Heart left ventricle (tissue), 16 donors: ENCODE measurements at regions not wholly inside any gene's neighbourhood (a gene's known extent, or its start where the extent isn't known, plus 50 kb on each side); places are given as distances from the start of the nearest gene placed in this dataset.

Experiments
- ATAC-seq, 4 donors: fragments of 200-7000 bp; cut with Tn5 transposase; one replicate each; pipeline ENCODE4 v1.9.1; 2020 to 2022; ENCODE audit warnings: moderate library complexity in 4 of 4, mild to moderate bottlenecking in 3 of 4, moderate number of reproducible peaks in 1 of 4
- DNase-seq, 5 donors: peaks; one replicate each; pipeline ENCODE4 v3.0.0-alpha.2; 2020
- H3K27ac ChIP-seq, 12 donors: fragments of 200-600 bp; sonication (generic) in 4 of 12; one replicate each; pipeline versions ENCODE4 v1.5.0 to v1.8.0; 2016 to 2022; ENCODE audit warnings: mild to moderate bottlenecking in 2 of 12
- H3K27me3 ChIP-seq, 9 donors: fragments of 200-600 bp; sonication (generic) in 2 of 9; one replicate each; pipeline versions ENCODE4 v1.5.1 to v1.8.0; 2016 to 2022; ENCODE audit warnings: mild to moderate bottlenecking in 3 of 9
- H3K36me3 ChIP-seq, 9 donors: fragments of 200-600 bp; sonication (generic) in 2 of 9; one replicate each; pipeline versions ENCODE4 v1.5.0 to v1.8.0; 2018 to 2022; ENCODE audit warnings: mild to moderate bottlenecking in 2 of 9
- H3K4me1 ChIP-seq, 12 donors: fragments of 200-600 bp; sonication (generic) in 4 of 12; one replicate each; pipeline versions ENCODE4 v1.5.0 to v1.8.0; 2016 to 2022; ENCODE audit warnings: mild to moderate bottlenecking in 3 of 12
- H3K4me3 ChIP-seq, 12 donors: fragments of 200-600 bp; sonication (generic) in 4 of 12; one replicate each; pipeline versions ENCODE4 v1.5.0 to v1.8.0; 2017 to 2022; ENCODE audit warnings: mild to moderate bottlenecking in 9 of 12, moderate library complexity in 4 of 12
- H3K9me3 ChIP-seq, 12 donors: fragments of 200-600 bp; sonication (generic) in 4 of 12; one replicate each; pipeline versions ENCODE4 v1.5.0 to v1.8.0; 2016 to 2022; ENCODE audit warnings: mild to moderate bottlenecking in 1 of 12
- CTCF ChIP-seq, 12 donors: fragments of 200-600 bp; sonication (generic) in 4 of 12; IDR thresholded peaks; one replicate each; pipeline versions ENCODE4 v1.5.0 to v1.8.0; 2018 to 2022; ENCODE audit warnings: antibody characterized with exemption in 12 of 12, mild to moderate bottlenecking in 5 of 12
- POLR2A ChIP-seq, 2 donors: fragments of 450-650 bp; IDR thresholded peaks; one replicate each; pipeline ENCODE4 v1.6.1; 2017; ENCODE audit warnings: antibody characterized with exemption in 2 of 2, mild to moderate bottlenecking in 2 of 2, moderate library complexity in 2 of 2
- WGBS, 4 donors: extraction: QIAGEN DNeasy Blood & Tissue Kit in 2 of 4; methylation state at CpG; one replicate each; pipeline versions ENCODE4 v1.1.5 to v1.1.7; 2013 to 2018; 5-methylcytosine and 5-hydroxymethylcytosine counted together
- intact Hi-C, 10 donors: fragments of 100-400 bp; cut with DNase I; formaldehyde crosslinking; loops; one replicate each; pipeline versions ENCODE4 v1.11.1 to v1.14.2; 2022
- donor health status: ischemic (EF 13 %, LVEDD 7.1; RV severe dilation, severe dysfunction).
- donor health status: healthy with polysubstance abuse.
- donor health status: DM: no; HTN: yes; CAD: no.
- donor health status: DM: no; HTN: no; CAD: no.
- donor health status: ischemic (EF 25% LVEDD 6.9; RV normal size, moderate dysfunction).
- donor health status: ischemic (EF 25% LVEDD 5.7; RV mildly dilated, moderate dysfunction).
- donor health status: healthy.
- donor health status: DM: yes; HTN: yes; CAD: no.
- donor health status: ischemic (EF 35%, LVEDD 5.7; RV mildly dilated, moderate dysfunction).
- donor health status: nonischemic (EF 11% LVEDD 7.7; RV severe dilation, severe dysfunction).
- donor health status: DM: yes; HTN: yes; CAD: no.
- donor health status: PGD.
- donor health status: ischemic (EF 29% LVEDD 5.4; RV normal size, mild dysfunction).
- donor health status: nonischemic (EF 23%, LVEDD 6.1; RV moderate dilation, normal function).

- no peaks in the 10 kb centered on the region for H3K36me3 ChIP-seq
- intact Hi-C loops: no loop called here
- H3K4me3 ChIP-seq: no peak overlapping the region
- H3K27me3 ChIP-seq: no peaks in the 10 kb centered on the region
- DNase-seq (peak in 1 of 5 donors; percentile 30), ATAC-seq (no peak)
- peak overlapping the region in 2 of 12 donors; percentile 1 to 68 for H3K27ac ChIP-seq
- H3K9me3 ChIP-seq: no peaks in the 10 kb centered on the region
- peaks cover 0 to 46% (median 12%) of the 10 kb centered on the region in 12 donors for H3K4me1 ChIP-seq
- TF ChIP-seq POLR2A (IDR thresholded peaks at IDR 0.05) (no peak), CTCF (IDR thresholded peaks at IDR 0.05) (no peak)
- WGBS, 4 donors: 92 to 98% (median 95%) methylated on average over 4 of the region's 4 CpGs
Measured at GRCh38 chr2:219706823-219707281, 79.4 kb downstream of the SLC4A3 start.

DNA sequence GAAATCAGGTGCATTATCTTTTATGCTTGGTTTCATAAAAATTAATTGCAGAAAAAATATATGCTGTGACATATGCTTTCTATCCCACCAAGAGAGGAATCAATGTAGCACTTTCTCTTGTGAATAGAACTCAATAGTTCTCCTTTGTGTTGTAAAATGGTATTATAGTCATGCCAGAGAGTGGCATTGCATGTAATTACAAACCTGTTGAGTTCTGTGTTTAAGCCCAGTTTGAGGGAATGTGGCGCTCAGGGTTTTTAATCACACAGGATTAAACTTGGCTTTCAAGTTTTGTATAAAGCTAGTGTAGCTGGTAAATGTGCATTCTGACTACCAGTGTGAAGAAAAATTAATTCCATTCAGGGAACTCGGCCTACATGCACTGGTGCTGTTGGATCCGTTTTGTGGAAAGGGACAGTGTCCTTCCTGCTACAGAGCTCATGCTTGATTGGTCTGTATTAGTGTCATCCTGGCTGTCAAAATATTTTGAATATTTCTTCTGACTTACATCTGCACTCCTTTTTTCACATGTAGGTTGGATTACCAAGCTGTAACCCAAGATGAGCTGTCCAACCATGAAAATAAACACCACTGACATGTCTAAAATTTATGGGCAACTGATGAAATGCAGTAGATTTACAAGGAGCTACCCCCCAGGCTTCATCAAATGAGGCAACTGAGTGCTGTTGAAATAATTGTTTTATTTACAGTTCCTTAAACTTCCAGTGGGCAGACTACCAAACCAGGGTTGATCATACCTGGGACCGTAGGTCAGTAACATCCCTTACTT is 80.3 kb downstream of the SLC4A3 start:
- Histone ChIP-seq H3K36me3 (no peaks in the 10 kb centered on the region), H3K9me3 (no peaks in the 10 kb centered on the region), H3K4me1 (peaks cover 0 to 40% (median 12%) of the 10 kb centered on the region in 12 donors), H3K27me3 (no peaks in the 10 kb centered on the region), H3K4me3 (no peak overlapping the region), H3K27ac (peak overlapping the region in 7 of 12 donors; percentile 1 to 83 (median 49))
- TF ChIP-seq POLR2A (IDR thresholded peaks at IDR 0.05) (no peak), CTCF (IDR thresholded peaks at IDR 0.05) (no peak)
- intact Hi-C loops: no loop called here
- WGBS, 4 donors: 68 to 94% (median 84%) methylated on average over 4 of the region's 4 CpGs
- no peak for DNase-seq
- no peak for ATAC-seq

DNA sequence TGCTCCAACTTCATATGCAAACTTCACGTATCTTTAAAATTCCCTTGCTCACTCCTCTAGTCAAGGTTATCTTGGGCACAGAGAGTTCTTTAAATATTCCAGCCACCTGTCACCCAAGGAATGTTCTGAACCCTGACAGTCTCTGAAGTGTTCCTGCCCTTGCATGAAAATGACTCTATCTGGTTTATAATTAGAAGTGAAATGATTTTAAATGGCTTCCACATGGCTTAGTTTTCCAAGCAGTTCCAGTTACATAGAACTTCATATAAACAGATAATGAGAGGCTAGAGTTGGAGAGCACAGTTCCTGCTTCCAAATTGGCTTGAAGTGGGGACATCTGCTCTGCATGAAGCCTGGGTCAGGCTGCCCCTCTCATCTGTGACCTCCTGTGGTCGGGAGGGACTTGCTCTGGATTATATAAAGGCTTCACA is 81.9 kb downstream of the SLC4A3 start:
- intact Hi-C loops: no loop called here
- Histone ChIP-seq H3K27ac (peak overlapping the region; percentile 28 to 83 (median 71)), H3K4me3 (no peak overlapping the region), H3K4me1 (peaks cover 0 to 24% (median 5%) of the 10 kb centered on the region in 12 donors), H3K36me3 (no peaks in the 10 kb centered on the region), H3K27me3 (no peaks in the 10 kb centered on the region), H3K9me3 (no peaks in the 10 kb centered on the region)
- no peak for TF ChIP-seq POLR2A (IDR thresholded peaks at IDR 0.05)
- TF ChIP-seq CTCF (IDR thresholded peaks at IDR 0.05): no peak
- ATAC-seq (peak; percentile 66 to 82 (median 74)), DNase-seq (peak in 1 of 5 donors; percentile 51)
- WGBS, 4 donors: 23 to 41% (median 28%) methylated on average over 2 of the region's 2 CpGs

DNA sequence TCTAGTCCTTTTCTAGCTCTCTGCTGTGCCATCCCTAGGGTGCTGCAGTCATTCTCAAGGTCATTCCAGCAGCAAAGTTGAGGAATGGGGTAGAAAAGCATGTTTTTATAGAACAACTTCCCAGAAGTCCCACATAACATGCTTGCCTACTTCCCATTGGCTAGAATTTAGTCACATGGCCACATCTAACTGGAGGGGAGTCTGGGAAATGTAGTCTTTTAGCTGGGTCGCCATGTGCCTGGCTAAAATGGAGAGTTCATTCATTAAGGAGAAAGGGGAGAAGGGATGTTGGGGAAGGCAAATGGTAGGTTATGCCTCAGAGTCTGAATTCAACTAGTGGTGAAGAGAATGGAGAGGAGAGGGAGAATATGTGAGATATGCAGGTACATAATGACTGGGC is 85.7 kb downstream of the SLC4A3 start:
- WGBS, 4 donors: 51 to 81% (median 64%) methylated on average over 1 of the region's 1 CpG
- intact Hi-C loops: no loop called here
- TF ChIP-seq CTCF (IDR thresholded peaks at IDR 0.05): no peak
- no peak for TF ChIP-seq POLR2A (IDR thresholded peaks at IDR 0.05)
- DNase-seq (no peak), ATAC-seq (peak in 3 of 4 donors; percentile 30 to 40 (median 36))
- Histone ChIP-seq H3K27ac (no peak overlapping the region), H3K36me3 (no peaks in the 10 kb centered on the region), H3K4me3 (no peak overlapping the region), H3K4me1 (peaks cover 0 to 13% (median 0%) of the 10 kb centered on the region in 12 donors), H3K9me3 (no peaks in the 10 kb centered on the region), H3K27me3 (peaks cover 0 to 3% (median 0%) of the 10 kb centered on the region in 9 donors)
